Skeletal muscle satellite cell (primary cell): ENCODE measurements at regions not wholly inside any gene's neighbourhood (a gene's known extent, or its start where the extent isn't known, plus 50 kb on each side); places are given as distances from the start of the nearest gene placed in this dataset.

Experiments used
- H3K27me3 ChIP-seq: 2 replicates; pipeline ENCODE4 v1.7.0; 2013; ENCODE audit warnings: low read length; ENCODE audit not compliant: control insufficient read depth, insufficient read depth
- H3K36me3 ChIP-seq: 2 replicates; pipeline ENCODE4 v1.7.0; 2013; ENCODE audit warnings: mild to moderate bottlenecking, control low read depth, low read length; ENCODE audit not compliant: insufficient read depth
- H3K4me1 ChIP-seq: 2 replicates; pipeline ENCODE4 v1.7.0; 2013; ENCODE audit warnings: low read length; ENCODE audit not compliant: control insufficient read depth, insufficient read depth
- H3K4me2 ChIP-seq: 2 replicates; pipeline ENCODE4 v1.7.0; 2013; ENCODE audit warnings: mild to moderate bottlenecking, low read length
- H3K4me3 ChIP-seq: 2 replicates; pipeline ENCODE4 v1.7.0; 2013; ENCODE audit warnings: low read length
- H3K9ac ChIP-seq: 2 replicates; pipeline ENCODE4 v1.7.0; 2013; ENCODE audit warnings: mild to moderate bottlenecking, low read depth, low read length, moderate library complexity
- H3K9me3 ChIP-seq: replicated peaks from 2 replicates; pipeline ENCODE4 v1.7.0; 2013; ENCODE audit warnings: mild to moderate bottlenecking, control low read depth, low read length

DNA sequence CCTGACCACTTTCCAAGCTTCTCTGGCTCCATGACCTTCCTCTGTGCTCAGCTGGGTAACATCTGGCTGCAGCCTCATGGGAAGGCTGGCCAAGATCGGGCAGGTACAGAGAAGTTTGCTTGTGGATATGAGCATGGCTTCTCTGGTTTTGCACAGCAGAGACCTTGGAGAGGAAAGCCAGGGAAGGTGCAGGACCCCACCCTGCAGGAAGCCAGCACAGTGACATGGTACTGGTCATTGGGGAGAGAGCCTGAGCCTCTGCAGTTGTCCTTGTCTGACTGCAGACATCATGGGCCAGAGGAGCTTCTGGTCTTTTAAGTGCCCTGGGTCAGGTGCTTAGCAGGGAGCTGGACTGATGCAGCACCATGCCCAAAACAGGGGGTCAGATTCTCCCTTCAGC is 70.6 kb upstream of the LEP start:
- no peaks in the 10 kb centered on the region for H3K9me3 ChIP-seq
- H3K36me3 ChIP-seq, result no peaks in the 10 kb centered on the region
- H3K4me2 ChIP-seq, result no peak overlapping the region
- H3K4me3 ChIP-seq, result no peak overlapping the region
- peaks cover 94% of the 10 kb centered on the region for H3K27me3 ChIP-seq
- peaks cover 21% of the 10 kb centered on the region for H3K4me1 ChIP-seq
- no peak overlapping the region for H3K9ac ChIP-seq

DNA sequence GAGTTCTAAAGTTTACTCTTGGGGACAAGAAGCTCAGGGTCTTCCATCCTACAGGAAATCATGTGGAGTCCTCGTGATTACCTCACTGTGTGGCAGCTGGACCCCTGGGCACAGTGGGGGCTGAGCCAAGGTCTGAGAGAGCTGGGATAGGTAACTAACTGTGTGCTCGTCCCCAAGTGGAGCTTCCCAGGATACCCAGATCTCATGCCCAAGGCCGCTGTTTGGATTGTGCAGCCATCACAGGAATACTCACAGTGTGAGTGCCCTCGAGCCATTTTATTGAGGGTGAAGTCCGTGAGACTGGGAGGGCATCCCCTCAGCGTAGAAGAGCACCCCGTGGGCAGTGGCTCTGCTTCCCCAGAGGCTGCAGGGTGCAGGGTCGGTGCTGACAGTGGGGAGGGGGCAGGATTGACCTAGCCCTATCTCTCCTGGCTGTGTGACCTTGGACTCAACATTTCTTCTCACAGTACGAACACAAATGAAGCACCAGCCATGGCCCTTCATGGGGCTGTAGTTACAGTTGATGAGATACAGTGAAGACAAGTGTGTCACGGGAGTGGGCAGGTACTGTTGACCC is 69.6 kb upstream of the LEP start:
- H3K27me3 ChIP-seq, result peaks cover 85% of the 10 kb centered on the region
- H3K4me2 ChIP-seq, result no peak overlapping the region

DNA sequence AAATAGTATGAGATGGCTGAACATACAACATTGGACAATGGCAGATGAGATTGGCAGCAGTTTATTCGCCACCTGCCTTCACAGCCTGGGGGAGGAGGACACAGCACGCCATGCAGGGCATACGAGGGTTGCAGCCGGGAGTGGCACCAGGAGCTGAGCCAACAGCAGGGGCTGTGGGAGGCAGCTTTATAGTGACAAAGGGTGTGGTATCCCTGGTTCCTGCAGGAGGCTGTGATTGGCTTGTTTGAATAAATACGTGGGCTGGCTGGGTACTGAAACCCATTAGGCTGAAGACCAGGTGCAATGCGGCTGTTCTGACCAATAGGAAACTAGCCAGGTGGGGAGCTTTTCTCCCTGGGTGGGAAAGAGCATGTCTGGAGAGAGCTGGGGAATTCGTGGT is 68.9 kb upstream of the LEP start:
- Histone ChIP-seq H3K4me1 (peaks cover 12% of the 10 kb centered on the region), H3K4me2 (no peak overlapping the region), H3K9ac (no peak overlapping the region), H3K36me3 (no peaks in the 10 kb centered on the region), H3K27me3 (peaks cover 85% of the 10 kb centered on the region), H3K9me3 (no peaks in the 10 kb centered on the region), H3K4me3 (no peak overlapping the region)

More for the DNA sequence above, 69.6 kb upstream of the LEP start:
- Histone ChIP-seq H3K9ac (no peak overlapping the region), H3K9me3 (no peaks in the 10 kb centered on the region), H3K4me3 (no peak overlapping the region), H3K36me3 (no peaks in the 10 kb centered on the region), H3K4me1 (peaks cover 20% of the 10 kb centered on the region)

DNA sequence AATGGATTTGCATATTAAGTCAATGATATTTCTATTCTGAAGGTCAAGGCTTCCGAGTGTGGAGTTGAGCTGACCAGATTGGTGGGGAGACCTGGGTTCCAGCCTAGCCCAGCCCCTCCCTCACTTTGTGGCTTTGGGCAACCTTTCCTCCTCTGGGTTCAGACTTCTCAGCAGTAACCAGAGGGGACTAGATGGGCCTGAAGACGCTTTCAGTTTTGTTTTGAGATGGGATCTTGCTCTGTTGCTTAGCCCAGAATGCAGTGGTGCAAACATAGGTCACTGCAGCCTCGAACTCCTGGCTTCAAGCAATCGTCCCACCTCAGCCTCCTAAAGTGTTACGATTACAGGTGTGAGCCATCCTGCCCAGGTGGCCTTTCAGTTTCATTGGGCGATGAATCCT is 68.1 kb upstream of the LEP start:
- H3K36me3 ChIP-seq, result no peaks in the 10 kb centered on the region

DNA sequence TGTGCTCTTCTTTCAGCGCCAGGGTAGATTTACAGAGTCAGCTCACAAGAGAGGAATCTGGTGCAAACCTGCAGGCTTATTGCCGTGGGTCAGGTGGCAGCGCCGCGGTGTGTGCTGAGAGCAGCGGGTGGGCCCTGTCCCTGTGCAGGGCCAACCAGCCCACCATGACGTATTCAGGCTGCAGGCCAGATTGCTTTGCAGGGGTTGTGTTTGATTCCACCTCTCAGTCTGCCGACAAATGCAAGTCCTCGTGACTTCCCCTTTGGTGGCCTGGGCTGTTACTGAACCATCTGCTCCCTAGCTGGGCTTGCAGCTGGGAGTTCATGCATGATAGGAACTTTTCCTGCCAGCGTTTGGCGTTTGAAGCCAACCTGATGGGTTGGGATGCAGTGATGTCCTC is 66.7 kb upstream of the LEP start:
- no peak overlapping the region for H3K4me3 ChIP-seq
- no peaks in the 10 kb centered on the region for H3K36me3 ChIP-seq
- H3K27me3 ChIP-seq, result peaks cover 84% of the 10 kb centered on the region
- no peak overlapping the region for H3K9ac ChIP-seq
- H3K4me1 ChIP-seq, result no peaks in the 10 kb centered on the region
- H3K9me3 ChIP-seq, result no peaks in the 10 kb centered on the region
- no peak overlapping the region for H3K4me2 ChIP-seq

More for the DNA sequence above, 68.1 kb upstream of the LEP start:
- peaks cover 84% of the 10 kb centered on the region for H3K27me3 ChIP-seq
- no peaks in the 10 kb centered on the region for H3K9me3 ChIP-seq
- no peak overlapping the region for H3K4me2 ChIP-seq
- no peak overlapping the region for H3K9ac ChIP-seq
- H3K4me1 ChIP-seq, result peaks cover 6% of the 10 kb centered on the region
- H3K4me3 ChIP-seq, result no peak overlapping the region

DNA sequence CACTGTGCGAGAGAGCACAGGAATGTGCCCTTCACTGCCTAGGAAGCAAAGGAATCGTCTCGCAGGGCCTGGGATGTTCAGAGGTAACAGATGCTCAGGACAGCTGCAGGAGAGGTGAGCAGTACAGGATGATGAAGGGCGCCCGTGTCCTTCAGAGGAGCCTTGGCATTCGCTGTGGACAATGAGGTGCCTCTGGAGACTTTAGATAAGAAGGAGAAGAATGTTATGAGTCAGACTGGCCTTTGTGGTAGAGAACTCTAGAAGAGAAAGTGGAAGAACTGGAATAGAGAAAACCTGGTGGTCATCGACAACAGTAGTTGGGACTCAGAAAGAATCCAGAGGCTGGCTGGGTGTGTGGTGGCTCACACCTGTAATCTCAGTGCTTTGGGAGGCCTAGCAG is 64.4 kb upstream of the LEP start:
- Histone ChIP-seq H3K27me3 (peaks cover 82% of the 10 kb centered on the region), H3K4me1 (no peaks in the 10 kb centered on the region), H3K4me3 (no peak overlapping the region), H3K36me3 (no peaks in the 10 kb centered on the region), H3K9ac (no peak overlapping the region), H3K4me2 (no peak overlapping the region), H3K9me3 (no peaks in the 10 kb centered on the region)

DNA sequence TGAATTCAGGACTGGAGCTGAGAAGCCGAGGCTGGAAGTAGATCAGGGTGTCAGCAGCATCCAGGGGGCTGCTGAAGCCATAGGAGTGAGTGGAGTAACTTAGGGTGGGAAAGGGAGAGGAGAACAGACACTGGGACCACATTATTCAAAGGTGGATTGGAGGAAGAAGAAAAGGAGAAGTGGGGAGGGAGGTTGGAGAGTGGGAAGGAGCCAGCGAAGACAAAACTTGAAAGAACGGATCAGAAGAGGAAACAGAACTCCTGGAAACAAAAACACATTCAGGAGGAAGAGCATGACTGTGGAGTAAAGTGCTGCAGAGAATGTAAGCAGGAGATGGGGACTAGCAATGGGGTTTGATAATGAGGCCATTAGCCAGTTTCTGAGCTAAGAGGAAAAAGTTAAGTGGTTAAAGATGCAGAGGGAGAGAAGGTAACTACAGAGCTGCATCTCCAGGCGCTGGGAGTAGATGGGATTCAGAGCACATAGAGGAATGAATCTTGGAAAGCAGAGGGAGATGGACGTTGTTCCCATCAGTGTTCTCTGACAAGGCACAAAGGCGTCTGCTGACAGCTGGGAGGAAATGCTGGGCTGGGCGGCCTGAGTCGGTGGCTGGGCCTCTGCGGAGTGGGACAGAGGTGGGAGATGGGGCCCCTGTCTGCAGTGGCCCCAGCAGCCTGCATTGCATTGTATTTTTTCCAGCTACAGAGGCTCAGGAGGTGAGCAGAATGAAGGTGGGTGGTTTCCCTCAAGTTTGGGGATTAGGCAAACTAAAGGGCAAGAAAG is 63.1 kb upstream of the LEP start:
- H3K9ac ChIP-seq, result no peak overlapping the region
- no peaks in the 10 kb centered on the region for H3K36me3 ChIP-seq
- no peak overlapping the region for H3K4me2 ChIP-seq
- peaks cover 80% of the 10 kb centered on the region for H3K27me3 ChIP-seq
- H3K4me3 ChIP-seq, result no peak overlapping the region
- H3K4me1 ChIP-seq, result no peaks in the 10 kb centered on the region
- H3K9me3 ChIP-seq, result no peaks in the 10 kb centered on the region

DNA sequence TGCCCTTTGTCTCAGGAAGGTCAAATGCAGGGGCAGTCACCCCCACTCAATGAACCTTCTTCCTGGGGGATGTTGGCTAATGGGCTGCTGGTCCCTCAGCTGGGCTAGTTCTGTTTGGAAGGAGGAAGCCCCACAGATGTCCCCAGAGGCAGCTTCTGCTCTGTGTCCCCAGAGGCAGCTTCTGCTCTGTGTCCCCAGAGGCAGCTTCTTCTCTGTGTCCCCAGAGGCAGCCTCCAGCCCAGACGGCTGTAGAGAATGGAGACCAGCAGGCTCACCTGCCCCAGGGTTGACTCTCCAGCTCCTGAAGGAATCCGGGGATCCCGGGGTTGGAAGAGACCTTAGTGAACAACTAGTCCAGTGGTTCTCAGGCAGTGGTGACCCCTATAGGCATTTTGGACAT is 62.5 kb upstream of the LEP start:
- no peaks in the 10 kb centered on the region for H3K36me3 ChIP-seq
- no peak overlapping the region for H3K4me2 ChIP-seq
- H3K9me3 ChIP-seq, result no peaks in the 10 kb centered on the region
- no peaks in the 10 kb centered on the region for H3K4me1 ChIP-seq
- H3K4me3 ChIP-seq, result no peak overlapping the region
- peaks cover 77% of the 10 kb centered on the region for H3K27me3 ChIP-seq
- no peak overlapping the region for H3K9ac ChIP-seq

DNA sequence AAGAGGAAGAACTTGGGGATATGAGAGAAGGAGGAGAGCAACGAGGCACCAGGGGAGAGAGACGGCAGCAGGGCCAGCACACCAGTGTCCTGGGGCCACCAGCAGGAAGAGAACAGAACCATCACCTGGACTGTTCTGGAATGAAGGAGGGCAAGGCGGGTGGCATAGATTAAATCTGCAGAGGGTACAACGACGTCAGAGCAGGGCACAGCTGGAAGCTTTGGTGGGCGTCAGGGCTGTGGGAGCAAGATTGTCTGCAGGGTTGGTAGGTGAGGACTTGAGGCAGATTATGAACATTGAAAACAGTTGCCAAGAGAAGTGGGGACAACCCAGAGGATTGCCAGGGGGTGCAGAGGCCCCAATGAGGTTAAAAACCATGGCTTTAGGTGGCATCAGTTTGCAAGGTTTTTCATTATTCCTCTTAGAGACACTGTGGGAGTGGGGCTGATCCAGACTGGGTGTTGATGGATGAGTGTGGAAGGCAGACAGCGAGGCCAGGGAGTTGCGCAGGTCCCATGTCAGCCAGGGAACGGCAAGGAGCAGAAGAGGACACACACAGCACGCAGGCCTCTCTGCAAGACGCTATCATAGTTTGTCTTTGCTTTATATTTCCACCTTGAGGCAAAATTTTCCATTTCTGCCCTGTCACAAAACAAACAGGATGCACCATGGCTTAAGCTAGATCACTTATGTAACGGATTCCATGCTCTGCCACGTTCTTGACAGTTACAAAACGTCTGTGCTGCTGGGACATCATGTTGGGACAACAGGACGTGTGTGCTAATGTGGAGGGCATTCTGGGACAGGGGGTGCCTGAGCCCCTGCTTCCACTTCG is 52.5 kb upstream of the LEP start:
- H3K9ac ChIP-seq, result no peak overlapping the region
- H3K4me1 ChIP-seq, result no peaks in the 10 kb centered on the region
- H3K4me2 ChIP-seq, result no peak overlapping the region
- H3K27me3 ChIP-seq, result peaks cover 84% of the 10 kb centered on the region
- no peaks in the 10 kb centered on the region for H3K36me3 ChIP-seq
- no peak overlapping the region for H3K4me3 ChIP-seq
- H3K9me3 ChIP-seq, result no peaks in the 10 kb centered on the region

DNA sequence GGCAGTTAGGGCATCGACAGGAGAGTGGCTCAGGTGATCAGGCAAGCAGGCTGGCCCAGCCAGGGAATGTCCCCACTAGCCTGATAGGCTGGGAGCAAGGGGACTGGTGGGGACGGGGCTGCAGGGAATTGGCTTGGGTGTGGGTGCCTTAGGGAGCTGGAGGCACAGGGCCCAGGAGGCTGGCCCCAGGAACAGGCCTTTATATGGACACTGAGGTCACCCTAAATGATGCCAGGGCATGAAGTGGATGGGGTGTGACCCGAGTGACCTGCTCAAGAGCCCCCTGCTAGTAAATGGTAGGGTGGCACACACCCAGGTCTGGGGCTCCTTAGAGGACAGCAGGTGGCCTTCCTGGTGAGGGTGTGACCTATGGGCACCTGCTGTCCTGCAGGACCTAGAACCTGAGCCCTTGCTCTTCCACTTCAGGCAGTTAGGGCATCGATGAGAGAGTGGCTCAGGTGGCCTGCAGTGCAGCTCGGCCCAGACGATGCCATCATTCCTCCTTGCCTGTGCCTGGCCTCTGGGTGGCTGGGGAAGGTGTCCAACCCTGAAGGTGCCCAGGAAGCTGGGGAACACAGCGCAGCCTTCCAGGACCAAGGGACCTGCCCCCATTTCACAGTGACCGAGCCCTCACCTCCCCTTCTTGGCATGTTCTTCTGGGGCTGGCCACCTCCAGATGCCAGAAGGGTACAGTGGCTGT is 51.7 kb upstream of the LEP start:
- Histone ChIP-seq H3K27me3 (peaks cover 79% of the 10 kb centered on the region), H3K4me2 (no peak overlapping the region), H3K4me1 (no peaks in the 10 kb centered on the region), H3K9me3 (peaks cover 3% of the 10 kb centered on the region), H3K9ac (no peak overlapping the region), H3K36me3 (no peaks in the 10 kb centered on the region), H3K4me3 (no peak overlapping the region)

DNA sequence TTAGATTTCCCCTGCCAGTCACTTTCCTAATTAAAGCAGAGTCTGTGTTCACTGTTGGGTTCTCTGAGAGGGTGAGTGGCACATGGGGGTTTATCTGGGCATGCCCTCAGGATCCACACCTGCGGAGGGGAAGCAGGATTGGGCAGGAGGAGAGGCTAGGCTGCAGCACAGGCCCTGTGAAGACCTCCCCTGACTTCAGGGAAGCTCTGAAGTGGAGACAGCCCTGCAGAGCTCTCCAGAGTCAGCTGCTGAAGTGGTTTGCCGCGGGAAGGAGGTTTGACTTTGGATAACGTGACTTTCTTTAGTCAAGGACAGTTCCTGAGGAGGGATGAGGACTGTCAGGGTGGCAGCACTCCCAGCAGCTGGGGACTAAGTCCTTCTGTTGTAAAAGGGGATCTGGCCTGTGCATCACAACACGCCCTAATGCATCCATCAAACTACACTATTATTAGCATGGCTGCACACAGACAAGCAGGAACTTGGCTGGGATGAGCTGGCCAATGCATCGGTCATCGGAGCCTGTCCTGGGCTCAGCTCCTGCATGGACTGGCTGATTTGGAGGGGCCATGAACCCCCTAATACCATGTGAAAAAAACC is 50.9 kb upstream of the LEP start:
- Histone ChIP-seq H3K4me2 (no peak overlapping the region), H3K9me3 (peaks cover 6% of the 10 kb centered on the region), H3K27me3 (peaks cover 73% of the 10 kb centered on the region), H3K9ac (no peak overlapping the region), H3K4me1 (no peaks in the 10 kb centered on the region), H3K36me3 (no peaks in the 10 kb centered on the region), H3K4me3 (no peak overlapping the region)
